ENCODE measurements at regions not wholly inside any gene's neighbourhood (a gene's known extent, or its start where the extent isn't known, plus 50 kb on each side); places are given as distances from the start of the nearest gene placed in this dataset.

DNA sequence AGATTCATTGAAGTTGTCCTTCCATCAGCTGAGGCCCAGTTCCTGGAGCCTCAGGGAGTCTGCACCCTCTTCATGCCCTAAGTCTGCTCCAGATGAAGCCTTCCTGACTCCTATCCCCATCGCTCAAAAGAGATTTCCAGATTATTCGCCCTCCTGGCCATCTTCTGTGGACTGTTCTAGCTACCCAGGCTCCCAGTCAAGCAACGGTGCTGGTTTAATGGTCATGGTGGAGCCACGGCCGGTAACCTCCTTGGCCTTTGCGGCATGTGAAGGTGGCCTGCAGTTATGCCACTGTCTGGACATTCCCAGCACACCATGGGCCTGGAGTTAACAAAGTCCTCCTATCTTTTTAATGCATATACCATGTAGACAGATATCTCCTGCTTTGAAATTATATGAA is 140.1 kb upstream of the ASB18 start:
- no peak overlapping the region for H3K4me3 Mint-ChIP-seq (ENCODE audit: low read depth)
- no peaks in the 10 kb centered on the region for H3K4me1 Mint-ChIP-seq (ENCODE audit: low read depth)
- no peak overlapping the region for H3K27ac Mint-ChIP-seq
- TF ChIP-seq, protein P1, sequence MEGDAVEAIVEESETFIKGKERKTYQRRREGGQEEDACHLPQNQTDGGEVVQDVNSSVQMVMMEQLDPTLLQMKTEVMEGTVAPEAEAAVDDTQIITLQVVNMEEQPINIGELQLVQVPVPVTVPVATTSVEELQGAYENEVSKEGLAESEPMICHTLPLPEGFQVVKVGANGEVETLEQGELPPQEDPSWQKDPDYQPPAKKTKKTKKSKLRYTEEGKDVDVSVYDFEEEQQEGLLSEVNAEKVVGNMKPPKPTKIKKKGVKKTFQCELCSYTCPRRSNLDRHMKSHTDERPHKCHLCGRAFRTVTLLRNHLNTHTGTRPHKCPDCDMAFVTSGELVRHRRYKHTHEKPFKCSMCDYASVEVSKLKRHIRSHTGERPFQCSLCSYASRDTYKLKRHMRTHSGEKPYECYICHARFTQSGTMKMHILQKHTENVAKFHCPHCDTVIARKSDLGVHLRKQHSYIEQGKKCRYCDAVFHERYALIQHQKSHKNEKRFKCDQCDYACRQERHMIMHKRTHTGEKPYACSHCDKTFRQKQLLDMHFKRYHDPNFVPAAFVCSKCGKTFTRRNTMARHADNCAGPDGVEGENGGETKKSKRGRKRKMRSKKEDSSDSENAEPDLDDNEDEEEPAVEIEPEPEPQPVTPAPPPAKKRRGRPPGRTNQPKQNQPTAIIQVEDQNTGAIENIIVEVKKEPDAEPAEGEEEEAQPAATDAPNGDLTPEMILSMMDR (IDR thresholded peaks at IDR 0.05; ENCODE audit: unreplicated experiment), result no peak
- no peaks in the 10 kb centered on the region for H3K27me3 Mint-ChIP-seq
- H3K9me3 Mint-ChIP-seq (ENCODE audit: low read depth), result no peaks in the 10 kb centered on the region
- no peak for DNase-seq (ENCODE audit: low spot score, unreplicated experiment)
- peaks cover 13% of the 10 kb centered on the region for H3K36me3 Mint-ChIP-seq (ENCODE audit: insufficient read depth)

GRCh38 chr2:236405357-236405756 is 141.2 kb upstream of the ASB18 start:
- TF ChIP-seq, protein P1 (IDR thresholded peaks at IDR 0.05; ENCODE audit: unreplicated experiment), result no peak
- H3K4me3 Mint-ChIP-seq (ENCODE audit: low read depth), result no peak overlapping the region
- DNase-seq (ENCODE audit: low spot score, unreplicated experiment), result no peak
- H3K27me3 Mint-ChIP-seq, result no peaks in the 10 kb centered on the region
- H3K36me3 Mint-ChIP-seq (ENCODE audit: insufficient read depth), result peaks cover 14% of the 10 kb centered on the region
- H3K9me3 Mint-ChIP-seq (ENCODE audit: low read depth), result no peaks in the 10 kb centered on the region
- H3K27ac Mint-ChIP-seq, result no peak overlapping the region
- H3K4me1 Mint-ChIP-seq (ENCODE audit: low read depth), result no peaks in the 10 kb centered on the region

DNA sequence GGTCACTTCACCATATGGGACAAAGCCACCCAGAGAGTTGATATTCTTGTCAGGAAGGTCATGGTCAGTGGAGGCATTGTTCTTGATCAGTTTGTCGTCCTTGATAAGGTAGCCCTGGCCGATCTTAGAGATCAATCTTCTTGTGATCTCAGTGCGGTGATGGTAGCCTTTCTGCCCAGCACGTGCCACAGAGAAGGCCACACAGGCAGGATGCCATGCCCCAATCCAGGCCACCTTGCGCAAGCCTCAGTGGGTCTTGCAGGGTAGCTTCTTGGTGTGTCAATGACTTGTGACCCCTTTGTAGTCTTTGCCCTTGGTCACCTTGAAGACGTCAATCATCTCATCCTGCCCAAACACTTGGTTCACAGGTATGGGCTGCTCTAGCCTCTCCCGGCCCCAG is 143.9 kb upstream of the ASB18 start:
- Mint-ChIP-seq H3K4me3 (ENCODE audit: low read depth) (no peak overlapping the region), H3K4me1 (ENCODE audit: low read depth) (no peaks in the 10 kb centered on the region), H3K9me3 (ENCODE audit: low read depth) (no peaks in the 10 kb centered on the region), H3K27ac (no peak overlapping the region), H3K27me3 (no peaks in the 10 kb centered on the region), H3K36me3 (ENCODE audit: insufficient read depth) (peaks cover 15% of the 10 kb centered on the region)
- no peak for DNase-seq (ENCODE audit: low spot score, unreplicated experiment)
- TF ChIP-seq, protein P1 (IDR thresholded peaks at IDR 0.05; ENCODE audit: unreplicated experiment), result no peak

- Mint-ChIP-seq H3K9me3 (ENCODE audit: low read depth) (no peaks in the 10 kb centered on the region), H3K36me3 (ENCODE audit: insufficient read depth) (peaks cover 17% of the 10 kb centered on the region), H3K4me3 (ENCODE audit: low read depth) (no peak overlapping the region), H3K27ac (no peak overlapping the region), H3K27me3 (no peaks in the 10 kb centered on the region), H3K4me1 (ENCODE audit: low read depth) (no peaks in the 10 kb centered on the region)
- TF ChIP-seq, protein P1 (IDR thresholded peaks at IDR 0.05; ENCODE audit: unreplicated experiment), result no peak
- no peak for DNase-seq (ENCODE audit: low spot score, unreplicated experiment)
These were observed 144.6 kb upstream of the ASB18 start for GRCh38 chr2:236408786-236409185.

GRCh38 chr2:236415684-236416444 is 151.7 kb upstream of the ASB18 start:
- peaks cover 19% of the 10 kb centered on the region for H3K36me3 Mint-ChIP-seq (ENCODE audit: insufficient read depth)
- H3K27ac Mint-ChIP-seq, result no peak overlapping the region
- H3K4me3 Mint-ChIP-seq (ENCODE audit: low read depth), result no peak overlapping the region
- TF ChIP-seq, protein P1 (IDR thresholded peaks at IDR 0.05; ENCODE audit: unreplicated experiment), result no peak
- no peak for DNase-seq (ENCODE audit: low spot score, unreplicated experiment)
- no peaks in the 10 kb centered on the region for H3K4me1 Mint-ChIP-seq (ENCODE audit: low read depth)
- H3K9me3 Mint-ChIP-seq (ENCODE audit: low read depth), result no peaks in the 10 kb centered on the region
- H3K27me3 Mint-ChIP-seq, result no peaks in the 10 kb centered on the region
